ENCODE measurements at regions not wholly inside any gene's neighbourhood (a gene's known extent, or its start where the extent isn't known, plus 50 kb on each side); places are given as distances from the start of the nearest gene placed in this dataset.

- TF ChIP-seq CTCF (IDR thresholded peaks at IDR 0.05; ENCODE audit: low read depth, low read length, missing input control) (no peak), RXRA (IDR thresholded peaks at IDR 0.05) (no peak), YY1 (IDR thresholded peaks at IDR 0.05) (no peak), REST (IDR thresholded peaks at IDR 0.05) (no peak)
- TF ChIP-seq, protein P1, sequence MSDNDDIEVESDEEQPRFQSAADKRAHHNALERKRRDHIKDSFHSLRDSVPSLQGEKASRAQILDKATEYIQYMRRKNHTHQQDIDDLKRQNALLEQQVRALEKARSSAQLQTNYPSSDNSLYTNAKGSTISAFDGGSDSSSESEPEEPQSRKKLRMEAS (IDR thresholded peaks at IDR 0.05), result no peak
Measured at GRCh38 chr1:87524021-87524754, 195.5 kb downstream of the LMO4 start.
